Colonic mucosa (tissue), 4 donors: ENCODE measurements at regions not wholly inside any gene's neighbourhood (a gene's known extent, or its start where the extent isn't known, plus 50 kb on each side); places are given as distances from the start of the nearest gene placed in this dataset.
"Not testable (repeated sequence)": the region's sequence is repeated elsewhere in the genome, so short reads cannot be mapped to it uniquely, and the experiment has no call there.

Experiments
- DNase-seq: peaks from one replicate; pipeline ENCODE4 v3.0.0-alpha.2; 2020
- H3K27ac ChIP-seq: fragments of 200-600 bp; one replicate; pipeline ENCODE4 v1.8.0; 2021
- H3K27me3 ChIP-seq: fragments of 200-600 bp; one replicate; pipeline ENCODE4 v1.8.0; 2021
- H3K36me3 ChIP-seq: fragments of 200-600 bp; one replicate; pipeline ENCODE4 v1.8.0; 2021
- H3K4me1 ChIP-seq: fragments of 200-600 bp; one replicate; pipeline ENCODE4 v1.8.0; 2021; ENCODE audit warnings: mild to moderate bottlenecking
- H3K4me3 ChIP-seq: fragments of 200-600 bp; one replicate; pipeline ENCODE4 v1.8.0; 2021
- H3K9ac ChIP-seq, 2 donors: one replicate each; pipeline ENCODE4 v1.7.0; 2013; ENCODE audit warnings: control low read depth in 2 of 2, low read depth in 2 of 2, low read length in 2 of 2
- H3K9me3 ChIP-seq: fragments of 200-600 bp; one replicate; pipeline ENCODE4 v1.8.0; 2021
- CTCF ChIP-seq: fragments of 200-600 bp; IDR thresholded peaks from one replicate; pipeline ENCODE4 v1.8.0; 2022; ENCODE audit warnings: antibody characterized with exemption, mild to moderate bottlenecking
- intact Hi-C: fragments of 100-400 bp; cut with DNase I; formaldehyde crosslinking; loops from one replicate; pipeline ENCODE4 v1.14.1; 2022
- donor health status: healthy.
- donor health status: DM: no; HTN: no; CAD: no.
- donor health status: DM: no; HTN: no; CAD: no.

GRCh38 chr4:81326581-81326980 lies 111.6 kb upstream of the PRKG2 start:
- Histone ChIP-seq H3K27ac (no peak overlapping the region), H3K9me3 (no peaks in the 10 kb centered on the region), H3K4me3 (no peak overlapping the region), H3K27me3 (no peaks in the 10 kb centered on the region), H3K4me1 (no peaks in the 10 kb centered on the region), H3K9ac (no peak overlapping the region), H3K36me3 (no peaks in the 10 kb centered on the region)
- no peak for TF ChIP-seq CTCF
- intact Hi-C loops: no loop called here
- DNase-seq: no peak

GRCh38 chr4:81324594-81324993 lies 109.6 kb upstream of the PRKG2 start:
- intact Hi-C loops, H3K27me3 ChIP-seq, H3K4me1 ChIP-seq, DNase-seq, H3K9ac ChIP-seq, H3K4me3 ChIP-seq, H3K27ac ChIP-seq, H3K9me3 ChIP-seq, H3K36me3 ChIP-seq: not testable (repeated sequence)

- intact Hi-C loops: no loop called here
- H3K4me3 ChIP-seq: no peak overlapping the region
- H3K9me3 ChIP-seq: no peaks in the 10 kb centered on the region
- TF ChIP-seq CTCF: no peak
- no peak overlapping the region for H3K9ac ChIP-seq
- no peak overlapping the region for H3K27ac ChIP-seq
- no peaks in the 10 kb centered on the region for H3K4me1 ChIP-seq
- H3K27me3 ChIP-seq: no peaks in the 10 kb centered on the region
- DNase-seq: no peak
- H3K36me3 ChIP-seq: no peaks in the 10 kb centered on the region
Measured at GRCh38 chr4:81319657-81320056, 104.6 kb upstream of the PRKG2 start.

GRCh38 chr4:81314897-81315470 lies 100.0 kb upstream of the PRKG2 start:
- no peak for TF ChIP-seq CTCF
- H3K4me1 ChIP-seq: peaks cover 6% of the 10 kb centered on the region
- H3K27me3 ChIP-seq: no peaks in the 10 kb centered on the region
- no peaks in the 10 kb centered on the region for H3K36me3 ChIP-seq
- H3K9me3 ChIP-seq: no peaks in the 10 kb centered on the region
- DNase-seq: no peak
- intact Hi-C loops: no loop called here
- H3K4me3 ChIP-seq: no peak overlapping the region
- H3K27ac ChIP-seq: peak overlapping the region; percentile 40
- H3K9ac ChIP-seq: no peak overlapping the region

- no peaks in the 10 kb centered on the region for H3K27me3 ChIP-seq
- intact Hi-C loops: no loop called here
Measured at GRCh38 chr4:81314196-81314896, 99.3 kb upstream of the PRKG2 start.

More at GRCh38 chr4:81314196-81314896, 99.3 kb upstream of the PRKG2 start:
- Histone ChIP-seq H3K9me3 (no peaks in the 10 kb centered on the region), H3K9ac (no peak overlapping the region), H3K27ac (peak overlapping the region; percentile 63), H3K4me3 (no peak overlapping the region), H3K4me1 (peaks cover 6% of the 10 kb centered on the region), H3K36me3 (no peaks in the 10 kb centered on the region)
- peak; percentile 98 for DNase-seq
- no peak for TF ChIP-seq CTCF
